HEK293 (cell line): ENCODE measurements at regions not wholly inside any gene's neighbourhood (a gene's known extent, or its start where the extent isn't known, plus 50 kb on each side); places are given as distances from the start of the nearest gene placed in this dataset.

Source experiments
- CTCF ChIA-PET: fragments of 350-600 bp; formaldehyde crosslinking; extraction: SDS; loops from one replicate; lab custom pipeline; 2021; ENCODE audit warnings: antibody characterized with exemption; lab: Yijun Ruan, JAX
- POLR2A ChIA-PET: fragments of 300-600 bp; formaldehyde crosslinking; extraction: SDS; loops from one replicate; lab custom pipeline; 2020; ENCODE audit warnings: antibody characterized with exemption, inconsistent platforms; lab: Yijun Ruan, JAX
- H3K27ac ChIP-seq: fragments of 200-500 bp; sonication (Bioruptor generic); 2 replicates; pipeline ENCODE4 v1.5.1; 2014; ENCODE audit warnings: low read depth, low read length, control low read depth, inconsistent platforms; ENCODE audit errors: extremely low read depth
- H3K36me3 ChIP-seq, 2 experiments: fragments of 200-500 bp in 1 of 2; sonication (Bioruptor generic) in 1 of 2; 1 replicate in 1 of 2; 2 replicates in 1 of 2; pipeline ENCODE4 v1.5.1; 2014 to 2017; ENCODE audit warnings: inconsistent platforms in 2 of 2, low read length in 2 of 2; ENCODE audit not compliant: control insufficient read depth in 2 of 2, insufficient read depth in 1 of 2
- H3K4me1 ChIP-seq: fragments of 200-500 bp; sonication (Bioruptor generic); 2 replicates; pipeline ENCODE4 v1.5.1; 2014; ENCODE audit warnings: mild to moderate bottlenecking, low read length, inconsistent platforms; ENCODE audit not compliant: control insufficient read depth, insufficient read depth
- H3K4me3 ChIP-seq: 2 replicates; pipeline ENCODE4 v1.5.1; 2011; ENCODE audit warnings: low read depth, mild to moderate bottlenecking, control low read depth, low read length, moderate library complexity
- H3K9me3 ChIP-seq: fragments of 200-500 bp; sonication (Bioruptor generic); 2 replicates; pipeline ENCODE4 v1.5.1; 2014; ENCODE audit warnings: low read depth, low read length, inconsistent platforms; ENCODE audit not compliant: control insufficient read depth, insufficient read depth
- FEZF1 ChIP-seq: fragments of 450-650 bp; formaldehyde crosslinking; IDR thresholded peaks from 2 replicates; pipeline ENCODE4 v1.5.1; 2016; ENCODE audit warnings: missing biosample characterization, missing genetic modification characterization
- GLIS1 ChIP-seq: fragments of 450-650 bp; formaldehyde crosslinking; IDR thresholded peaks from 2 replicates; pipeline ENCODE4 v1.5.1; 2016; ENCODE audit warnings: missing biosample characterization, missing genetic modification characterization
- KLF9 ChIP-seq: fragments of 450-650 bp; formaldehyde crosslinking; IDR thresholded peaks from 2 replicates; pipeline ENCODE4 v1.5.1; 2016; ENCODE audit warnings: missing biosample characterization, missing genetic modification characterization, low read depth
- TSHZ1 ChIP-seq: fragments of 450-650 bp; formaldehyde crosslinking; IDR thresholded peaks from 2 replicates; pipeline ENCODE4 v1.5.1; 2016; ENCODE audit warnings: missing biosample characterization, missing genetic modification characterization, borderline replicate concordance
- ZFP69B ChIP-seq: fragments of 450-650 bp; formaldehyde crosslinking; IDR thresholded peaks from 2 replicates; pipeline ENCODE4 v1.5.1; 2016; ENCODE audit warnings: missing biosample characterization, missing genetic modification characterization
- ZIC2 ChIP-seq: fragments of 450-650 bp; formaldehyde crosslinking; IDR thresholded peaks from 2 replicates; pipeline ENCODE4 v1.5.1; 2016; ENCODE audit warnings: missing biosample characterization, missing genetic modification characterization
- ZNF114 ChIP-seq: fragments of 450-650 bp; formaldehyde crosslinking; IDR thresholded peaks from 2 replicates; pipeline ENCODE4 v1.5.0; 2017; ENCODE audit warnings: missing biosample characterization, missing genetic modification characterization
- ZNF140 ChIP-seq: fragments of 450-650 bp; formaldehyde crosslinking; IDR thresholded peaks from 2 replicates; pipeline ENCODE4 v1.5.1; 2016; ENCODE audit warnings: missing biosample characterization, missing genetic modification characterization
- ZNF37A ChIP-seq: fragments of 450-650 bp; IDR thresholded peaks from 2 replicates; pipeline ENCODE4 v1.5.1; 2018; ENCODE audit warnings: missing biosample characterization, missing genetic modification characterization
- ZNF391 ChIP-seq: fragments of 450-650 bp; formaldehyde crosslinking; IDR thresholded peaks from 2 replicates; pipeline ENCODE4 v1.5.1; 2016; ENCODE audit warnings: low read depth, missing biosample characterization, missing genetic modification characterization, borderline replicate concordance
- ZNF449 ChIP-seq: fragments of 450-650 bp; formaldehyde crosslinking; IDR thresholded peaks from 2 replicates; pipeline ENCODE4 v1.5.1; 2017; ENCODE audit warnings: missing biosample characterization, mild to moderate bottlenecking, missing genetic modification characterization, moderate library complexity
- ZNF514 ChIP-seq: fragments of 450-650 bp; formaldehyde crosslinking; IDR thresholded peaks from 2 replicates; pipeline ENCODE4 v1.5.1; 2016; ENCODE audit warnings: missing biosample characterization, missing genetic modification characterization
- ZNF518A ChIP-seq: fragments of 450-650 bp; formaldehyde crosslinking; conservative IDR thresholded peaks from 2 replicates; pipeline ENCODE4 v1.5.1; 2016; ENCODE audit warnings: low read depth, missing biosample characterization, missing genetic modification characterization
- ZNF521 ChIP-seq: fragments of 450-650 bp; formaldehyde crosslinking; IDR thresholded peaks from 2 replicates; pipeline ENCODE4 v1.5.1; 2017; ENCODE audit warnings: missing biosample characterization, mild to moderate bottlenecking, missing genetic modification characterization
- ZNF558 ChIP-seq: fragments of 450-650 bp; formaldehyde crosslinking; IDR thresholded peaks from 2 replicates; pipeline ENCODE4 v1.5.1; 2016; ENCODE audit warnings: missing biosample characterization, missing genetic modification characterization
- ZNF664 ChIP-seq: fragments of 450-650 bp; formaldehyde crosslinking; IDR thresholded peaks from 2 replicates; pipeline ENCODE4 v1.5.1; 2016; ENCODE audit warnings: missing biosample characterization, missing genetic modification characterization
- ZNF785 ChIP-seq: fragments of 450-650 bp; formaldehyde crosslinking; IDR thresholded peaks from 2 replicates; pipeline ENCODE4 v1.5.1; 2016; ENCODE audit warnings: missing biosample characterization, missing genetic modification characterization
- ZNF791 ChIP-seq: fragments of 450-650 bp; formaldehyde crosslinking; IDR thresholded peaks from 2 replicates; pipeline ENCODE4 v1.5.1; 2016; ENCODE audit warnings: missing biosample characterization, missing genetic modification characterization
- ZNF830 ChIP-seq: fragments of 450-650 bp; IDR thresholded peaks from 2 replicates; pipeline ENCODE4 v1.5.0; 2018; ENCODE audit warnings: missing biosample characterization, missing genetic modification characterization, low read depth, mild to moderate bottlenecking, moderate library complexity
- ZXDB ChIP-seq: fragments of 450-650 bp; formaldehyde crosslinking; IDR thresholded peaks from 2 replicates; pipeline ENCODE4 v1.5.1; 2016; ENCODE audit warnings: missing biosample characterization, missing genetic modification characterization

DNA sequence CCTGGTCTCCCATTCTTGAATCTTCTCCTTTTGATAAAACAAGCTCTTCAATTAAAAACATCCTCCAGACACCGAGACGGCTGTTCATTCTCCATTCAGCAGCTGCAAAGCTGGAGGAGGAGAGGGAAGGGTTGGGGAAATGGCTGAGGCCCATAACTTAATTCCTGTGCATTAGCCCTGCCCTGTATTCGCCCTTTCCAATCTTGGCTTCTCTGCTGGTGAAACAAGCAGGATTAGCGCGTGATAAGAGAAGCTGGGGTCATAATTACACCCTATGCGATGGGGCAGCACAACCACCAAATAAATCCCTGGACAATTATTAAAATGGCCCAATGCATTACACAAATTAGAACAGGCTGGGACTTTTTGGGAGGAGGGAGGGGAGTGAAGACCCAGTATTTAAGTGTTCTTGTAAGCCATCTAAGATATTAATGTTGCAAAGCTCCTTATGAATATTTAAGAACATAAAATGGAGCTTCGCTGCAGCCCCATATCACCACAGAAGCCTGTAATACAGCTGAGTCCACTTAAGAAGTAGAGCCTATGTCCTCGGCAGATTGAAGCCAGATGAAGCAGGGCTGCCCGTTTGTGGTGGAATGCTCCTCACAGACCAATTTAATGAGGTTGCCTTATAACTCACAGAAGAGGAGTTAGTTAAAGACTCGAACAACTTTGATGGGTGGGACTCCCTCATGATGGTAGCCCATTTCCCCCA, 176.6 kb upstream of the SKOR2 start:
- ChIA-PET POLR2A (no interaction called here), CTCF (interaction anchor here (0.6 to 1.4 kb wide), 3 partner anchors 313 to 328 kb away, joined by 3 to 5 read pairs (median 3); no protein-coding TSS in a partner anchor)
- H3K36me3 ChIP-seq: no peaks in the 10 kb centered on the region
- H3K27ac ChIP-seq: no peak overlapping the region
- H3K4me3 ChIP-seq: no peak overlapping the region
- H3K9me3 ChIP-seq: no peaks in the 10 kb centered on the region
- no peaks in the 10 kb centered on the region for H3K4me1 ChIP-seq
- TF ChIP-seq GLIS1 (tag by site-specific recombination) (no peak), ZNF785 (tag by site-specific recombination) (no peak)

GRCh38 chr18:47427072-47427471, 175.6 kb upstream of the SKOR2 start:
- no peaks in the 10 kb centered on the region for H3K9me3 ChIP-seq
- no peak overlapping the region for H3K27ac ChIP-seq
- ChIA-PET CTCF (interaction anchor here (1.4 kb wide), 1 partner anchor 322 kb away, joined by 5 read pairs; no protein-coding TSS in a partner anchor), POLR2A (no interaction called here)
- no peaks in the 10 kb centered on the region for H3K36me3 ChIP-seq
- no peak overlapping the region for H3K4me3 ChIP-seq
- no peak for TF ChIP-seq ZNF558 (tag by site-specific recombination)
- no peak for TF ChIP-seq ZNF518A (tag by site-specific recombination)
- no peaks in the 10 kb centered on the region for H3K4me1 ChIP-seq

DNA sequence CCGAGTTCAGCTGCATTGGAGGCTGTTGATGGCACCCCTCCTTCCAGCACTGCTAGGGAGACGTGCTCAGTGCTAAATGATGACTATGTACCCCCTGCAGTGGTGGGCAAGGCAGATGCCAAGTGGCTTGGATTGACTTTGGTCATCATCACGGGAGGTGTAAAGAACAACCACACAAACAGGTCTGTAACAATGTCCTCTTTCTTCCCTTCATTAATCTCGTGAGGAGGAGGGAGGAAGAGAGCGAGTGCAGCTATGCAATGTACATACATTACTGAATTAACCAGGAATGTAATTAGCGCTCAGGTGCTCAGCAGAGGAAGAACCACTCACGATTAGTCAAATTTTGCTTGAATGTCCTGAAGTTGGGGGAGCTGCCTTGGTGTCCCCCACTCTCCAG, 173.9 kb upstream of the SKOR2 start:
- POLR2A ChIA-PET: no interaction called here
- CTCF ChIA-PET: no interaction called here

DNA sequence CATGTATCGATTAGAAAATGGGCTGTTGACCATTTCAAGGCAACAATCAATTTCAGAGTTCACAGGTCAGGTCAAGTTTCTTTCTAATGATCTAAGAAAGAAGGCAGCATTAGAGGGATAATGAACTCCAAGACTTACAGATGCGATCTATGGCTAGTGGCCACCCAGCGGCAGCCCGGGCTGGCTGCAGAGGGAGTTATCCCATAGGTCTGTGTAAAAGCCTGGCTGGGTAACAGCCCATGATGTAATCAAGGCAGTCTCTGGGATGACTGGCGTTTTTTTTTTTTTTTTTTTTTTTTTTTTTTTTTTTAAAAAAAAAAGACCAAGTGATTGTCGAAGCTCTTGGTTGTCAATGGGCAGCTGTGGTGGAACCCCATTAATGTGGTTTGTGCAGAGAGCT, 171.1 kb upstream of the SKOR2 start:
- CTCF ChIA-PET: no interaction called here
- TF ChIP-seq ZNF664 (no peak), ZFP69B (no peak), ZNF391 (tag by site-specific recombination) (no peak), FEZF1 (no peak), TSHZ1 (tag by site-specific recombination) (no peak), ZIC2 (no peak), ZNF514 (tag by site-specific recombination) (no peak), ZNF791 (tag by site-specific recombination) (no peak), ZNF114 (tag by site-specific recombination) (no peak), ZNF37A (no peak)

More for the DNA sequence above, 173.9 kb upstream of the SKOR2 start:
- Histone ChIP-seq H3K4me3 (no peak overlapping the region), H3K36me3 (no peaks in the 10 kb centered on the region), H3K9me3 (no peaks in the 10 kb centered on the region), H3K4me1 (no peaks in the 10 kb centered on the region), H3K27ac (no peak overlapping the region)
- TF ChIP-seq ZNF449 (tag by site-specific recombination) (no peak), KLF9 (tag by site-specific recombination) (no peak), ZXDB (no peak), ZNF140 (tag by site-specific recombination) (no peak), ZNF830 (tag by site-specific recombination) (no peak), ZNF521 (tag by site-specific recombination) (no peak)

More for the DNA sequence above, 171.1 kb upstream of the SKOR2 start:
- Histone ChIP-seq H3K9me3 (no peaks in the 10 kb centered on the region), H3K4me1 (no peaks in the 10 kb centered on the region), H3K36me3 (no peaks in the 10 kb centered on the region), H3K4me3 (no peak overlapping the region), H3K27ac (no peak overlapping the region)
- POLR2A ChIA-PET: no interaction called here
